GM19043 (cell line): ENCODE measurements at regions not wholly inside any gene's neighbourhood (a gene's known extent, or its start where the extent isn't known, plus 50 kb on each side); places are given as distances from the start of the nearest gene placed in this dataset.
"Not testable (repeated sequence)": the region's sequence is repeated elsewhere in the genome, so short reads cannot be mapped to it uniquely, and the experiment has no call there.

Experiments used
- ATAC-seq: cut with Tn5 transposase; IDR thresholded peaks from one replicate; pipeline ENCODE4 v1.9.1; 2021; ENCODE audit warnings: low read depth; ENCODE audit not compliant: unreplicated experiment

DNA sequence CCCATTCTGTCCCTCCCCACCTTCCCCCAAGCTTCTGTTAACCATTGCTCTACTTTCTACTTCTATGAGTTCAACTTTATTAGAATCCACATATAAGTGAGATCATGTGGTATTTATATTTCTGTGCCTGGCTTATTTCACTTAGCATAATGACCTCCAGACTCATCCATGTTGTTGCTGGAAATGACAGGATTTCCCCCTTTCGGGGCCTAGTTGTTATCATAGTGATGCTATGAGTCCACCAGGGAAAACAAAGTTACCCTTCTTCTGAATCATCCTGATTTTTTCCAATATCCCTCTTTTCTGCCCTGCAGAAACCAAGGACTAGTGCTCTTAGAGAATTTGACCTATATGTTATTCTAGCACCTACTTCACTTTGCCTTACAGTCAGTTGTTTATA, 53.2 kb upstream of the TERB2 start:
- ATAC-seq: not testable (repeated sequence)

DNA sequence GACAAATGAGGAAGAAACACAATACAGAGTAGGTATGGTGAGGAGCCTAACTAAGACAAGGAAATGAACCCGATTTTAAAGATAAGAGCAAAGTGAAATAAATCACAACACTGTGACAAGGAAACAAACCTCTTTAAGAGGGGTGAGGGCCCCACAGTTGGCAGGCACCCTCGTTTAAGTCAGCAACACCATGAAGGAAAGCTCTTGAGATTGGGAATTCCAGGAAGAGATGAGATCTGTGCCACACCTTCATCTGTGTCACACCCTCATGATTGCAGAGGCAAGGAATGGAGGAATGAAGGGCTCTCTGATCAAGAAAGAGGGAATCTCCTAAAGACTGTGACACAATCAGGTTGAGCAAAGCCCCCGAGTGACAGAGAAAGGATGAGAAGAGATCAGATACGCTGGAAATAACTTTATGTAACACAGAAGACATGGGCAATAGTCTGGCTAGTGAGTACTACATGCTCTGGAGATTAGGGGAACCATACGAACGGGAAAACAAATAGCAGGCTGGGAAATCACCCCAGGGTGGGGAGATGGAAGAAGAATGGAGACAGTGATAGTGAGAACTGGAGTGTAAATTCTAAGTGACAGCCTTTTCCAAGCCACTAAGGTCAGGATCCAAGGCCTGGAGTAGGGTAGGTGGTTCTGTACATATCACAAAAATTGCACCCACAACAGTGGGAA, 51.7 kb upstream of the TERB2 start:
- ATAC-seq: not testable (repeated sequence)
